CD14-positive monocyte (primary cell): ENCODE measurements at regions not wholly inside any gene's neighbourhood (a gene's known extent, or its start where the extent isn't known, plus 50 kb on each side); places are given as distances from the start of the nearest gene placed in this dataset.

ENCODE experiments used
- DNase-seq, 3 donors: peaks; one replicate each; pipeline ENCODE4 v3.0.0-alpha.2; 2011 to 2022
- H2AFZ ChIP-seq: 2 replicates; pipeline ENCODE4 v1.6.0; 2012; ENCODE audit warnings: mild to moderate bottlenecking, low read depth, low read length, inconsistent platforms; ENCODE audit not compliant: insufficient read depth, poor library complexity, severe bottlenecking
- H3K27ac ChIP-seq, 2 donors: 1 replicate in 1 of 2; 2 replicates in 1 of 2; pipeline ENCODE4 v1.5.1; 2012 to 2013; ENCODE audit warnings: low read length in 2 of 2, control low read depth in 1 of 2, inconsistent platforms in 1 of 2, low read depth in 1 of 2, mild to moderate bottlenecking in 1 of 2
- H3K27me3 ChIP-seq, 2 donors: one replicate each; pipeline versions ENCODE4 v1.6.0 to v1.6.1; 2011 to 2013; ENCODE audit warnings: low read length in 2 of 2; ENCODE audit not compliant: control insufficient read depth in 2 of 2, insufficient read depth in 2 of 2
- H3K36me3 ChIP-seq, 2 donors: replicated peaks in 1 of 2; 1 replicate in 1 of 2; 2 replicates in 1 of 2; pipeline versions ENCODE4 v1.5.1 to v1.6.1; 2012 to 2013; ENCODE audit warnings: low read length in 2 of 2, control low read depth in 1 of 2, inconsistent platforms in 1 of 2, mild to moderate bottlenecking in 1 of 2; ENCODE audit not compliant: insufficient read depth in 2 of 2, control insufficient read depth in 1 of 2
- H3K4me1 ChIP-seq, 2 donors: 1 replicate in 1 of 2; 2 replicates in 1 of 2; pipeline versions ENCODE4 v1.5.1 to v1.6.1; 2012 to 2013; ENCODE audit warnings: low read length in 2 of 2, control low read depth in 1 of 2, inconsistent platforms in 1 of 2, mild to moderate bottlenecking in 1 of 2, moderate library complexity in 1 of 2; ENCODE audit not compliant: insufficient read depth in 2 of 2, control insufficient read depth in 1 of 2
- H3K4me2 ChIP-seq: replicated peaks from 2 replicates; pipeline ENCODE3; 2012; ENCODE audit warnings: low read length, moderate library complexity, mild to moderate bottlenecking; ENCODE audit not compliant: poor library complexity, severe bottlenecking; ENCODE audit errors: extremely low read depth
- H3K4me3 ChIP-seq, 3 experiments: fragments of 200-600 bp in 1 of 3; sonication (generic) in 1 of 3; replicated peaks in 1 of 3; 1 replicate in 2 of 3; 2 replicates in 1 of 3; pipeline ENCODE4 v1.5.1; 2011 to 2013; ENCODE audit warnings: low read length in 3 of 3, mild to moderate bottlenecking in 3 of 3, control low read depth in 2 of 3, low read depth in 2 of 3, inconsistent platforms in 1 of 3, moderate library complexity in 1 of 3
- H3K79me2 ChIP-seq: 2 replicates; pipeline ENCODE4 v1.6.0; 2012; ENCODE audit warnings: mild to moderate bottlenecking, control low read depth, inconsistent platforms, low read length, moderate library complexity; ENCODE audit not compliant: insufficient read depth
- H3K9ac ChIP-seq: 2 replicates; pipeline ENCODE4 v1.6.0; 2017; ENCODE audit warnings: low read length, mild to moderate bottlenecking; ENCODE audit not compliant: insufficient read depth, poor library complexity, severe bottlenecking
- H3K9me3 ChIP-seq, 2 donors: replicated peaks in 1 of 2; 1 replicate in 1 of 2; 2 replicates in 1 of 2; pipeline versions ENCODE4 v1.5.1 to v1.6.1; 2012 to 2013; ENCODE audit warnings: low read length in 2 of 2, control low read depth in 1 of 2; ENCODE audit not compliant: control insufficient read depth in 1 of 2, insufficient read depth in 1 of 2
- H4K20me1 ChIP-seq: 2 replicates; pipeline ENCODE4 v1.6.0; 2012; ENCODE audit warnings: mild to moderate bottlenecking, low read length, control low read depth, moderate library complexity; ENCODE audit not compliant: insufficient read depth
- H3K27ac Mint-ChIP-seq, 7 donors: one replicate each; pipeline ENCODE4 v1.8.0; 2020; ENCODE audit warnings: mild to moderate bottlenecking in 7 of 7, mixed read lengths in 7 of 7, moderate library complexity in 6 of 7, inconsistent platforms in 2 of 7
- H3K27me3 Mint-ChIP-seq, 3 donors: one replicate each; pipeline ENCODE4 v1.8.0; 2021 to 2022; ENCODE audit warnings: low read depth in 3 of 3, mild to moderate bottlenecking in 3 of 3, mixed read lengths in 3 of 3, moderate library complexity in 3 of 3, inconsistent platforms in 1 of 3
- H3K36me3 Mint-ChIP-seq, 2 donors: one replicate each; pipeline ENCODE4 v1.8.0; 2020; ENCODE audit warnings: mixed read lengths in 2 of 2, inconsistent platforms in 1 of 2, mild to moderate bottlenecking in 1 of 2
- H3K4me1 Mint-ChIP-seq: one replicate; pipeline ENCODE4 v1.8.0; 2020; ENCODE audit warnings: mild to moderate bottlenecking, mixed read lengths
- H3K4me3 Mint-ChIP-seq, 2 donors: one replicate each; pipeline ENCODE4 v1.8.0; 2020; ENCODE audit warnings: mild to moderate bottlenecking in 2 of 2, mixed read lengths in 2 of 2, moderate library complexity in 1 of 2
- H3K9me3 Mint-ChIP-seq, 7 donors: one replicate each; pipeline ENCODE4 v1.8.0; 2020 to 2022; ENCODE audit warnings: mixed read lengths in 7 of 7, mild to moderate bottlenecking in 6 of 7, moderate library complexity in 6 of 7, inconsistent platforms in 2 of 7
- WGBS: methylation state at CpG from one replicate; pipeline ENCODE4 v1.1.5; 2013; ENCODE audit warnings: missing lambda C conversion rate; ENCODE audit not compliant: insufficient coverage; 5-methylcytosine and 5-hydroxymethylcytosine counted together
- intact Hi-C, 2 donors: fragments of 100-400 bp; cut with micrococcal nuclease; formaldehyde crosslinking; loops; one replicate each; pipeline versions ENCODE4 v1.15.0 to v1.15.1; 2023
- TF ChIP-seq, protein P1 (sequence below): fragments of 200-600 bp; IDR thresholded peaks from one replicate; pipeline ENCODE4 v1.8.0; 2022; ENCODE audit warnings: antibody characterized with exemption, mild to moderate bottlenecking

DNA sequence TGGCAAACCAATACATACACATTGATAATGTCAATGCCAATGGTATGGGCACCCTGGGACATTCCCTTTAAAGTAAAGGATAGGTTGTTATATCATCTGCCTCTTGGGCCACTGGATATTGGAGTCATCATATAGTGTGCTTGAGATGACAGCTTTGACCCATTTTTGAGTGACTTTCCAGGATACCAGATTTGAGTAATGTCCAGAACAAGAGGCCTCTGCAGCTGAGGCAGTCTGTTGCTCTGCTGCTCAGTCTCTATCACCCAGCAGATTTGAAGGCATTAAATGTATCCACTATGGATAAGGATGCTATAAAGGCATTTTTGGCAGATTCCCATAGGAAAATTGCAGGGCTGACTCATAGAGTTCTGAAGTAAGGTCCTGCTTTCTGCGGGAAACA is 525.6 kb upstream of the SEMA6A start:
- Histone ChIP-seq H3K9ac (no peak overlapping the region), H4K20me1 (no peaks in the 10 kb centered on the region), H3K9me3 (peaks cover 0 to 4% of the 10 kb centered on the region in 2 donors), H3K4me3 (no peak overlapping the region), H3K79me2 (no peaks in the 10 kb centered on the region), H3K36me3 (no peaks in the 10 kb centered on the region), H2AFZ (no peak overlapping the region), H3K27ac (no peak overlapping the region), H3K4me2 (no peak overlapping the region), H3K4me1 (no peaks in the 10 kb centered on the region), H3K27me3 (no peaks in the 10 kb centered on the region)
- H3K4me1 Mint-ChIP-seq, result no peaks in the 10 kb centered on the region
- H3K27ac Mint-ChIP-seq, result no peak overlapping the region
- H3K4me3 Mint-ChIP-seq, result no peak overlapping the region
- intact Hi-C loops, result no loop called here
- peaks cover 0 to 3% (median under 1%) of the 10 kb centered on the region in 7 donors for H3K9me3 Mint-ChIP-seq
- H3K27me3 Mint-ChIP-seq, result no peaks in the 10 kb centered on the region
- TF ChIP-seq, protein P1, sequence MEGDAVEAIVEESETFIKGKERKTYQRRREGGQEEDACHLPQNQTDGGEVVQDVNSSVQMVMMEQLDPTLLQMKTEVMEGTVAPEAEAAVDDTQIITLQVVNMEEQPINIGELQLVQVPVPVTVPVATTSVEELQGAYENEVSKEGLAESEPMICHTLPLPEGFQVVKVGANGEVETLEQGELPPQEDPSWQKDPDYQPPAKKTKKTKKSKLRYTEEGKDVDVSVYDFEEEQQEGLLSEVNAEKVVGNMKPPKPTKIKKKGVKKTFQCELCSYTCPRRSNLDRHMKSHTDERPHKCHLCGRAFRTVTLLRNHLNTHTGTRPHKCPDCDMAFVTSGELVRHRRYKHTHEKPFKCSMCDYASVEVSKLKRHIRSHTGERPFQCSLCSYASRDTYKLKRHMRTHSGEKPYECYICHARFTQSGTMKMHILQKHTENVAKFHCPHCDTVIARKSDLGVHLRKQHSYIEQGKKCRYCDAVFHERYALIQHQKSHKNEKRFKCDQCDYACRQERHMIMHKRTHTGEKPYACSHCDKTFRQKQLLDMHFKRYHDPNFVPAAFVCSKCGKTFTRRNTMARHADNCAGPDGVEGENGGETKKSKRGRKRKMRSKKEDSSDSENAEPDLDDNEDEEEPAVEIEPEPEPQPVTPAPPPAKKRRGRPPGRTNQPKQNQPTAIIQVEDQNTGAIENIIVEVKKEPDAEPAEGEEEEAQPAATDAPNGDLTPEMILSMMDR, result no peak
- DNase-seq, result no peak
- no CpG with 5 or more reads among the region's 1 CpG for WGBS
- H3K36me3 Mint-ChIP-seq, result no peaks in the 10 kb centered on the region

DNA sequence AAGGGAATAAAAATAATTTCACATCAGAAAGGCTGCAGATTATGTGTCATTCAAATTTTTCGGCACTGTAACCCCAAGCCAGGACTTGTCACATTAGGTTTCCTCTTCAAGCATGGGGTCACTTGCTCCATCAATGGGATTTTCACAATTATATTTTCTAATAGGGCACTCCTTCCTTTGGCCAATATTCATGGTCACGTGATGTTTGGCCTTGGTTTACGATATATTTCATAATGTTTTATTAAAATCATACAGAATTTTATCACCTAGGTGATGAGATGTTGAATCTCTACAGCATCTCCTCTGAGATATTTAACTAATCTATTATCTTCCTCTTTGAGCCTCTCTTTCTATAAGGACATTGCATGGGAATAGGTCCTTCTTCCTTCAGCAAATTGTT is 523.5 kb upstream of the SEMA6A start:
- Histone ChIP-seq H3K4me2 (no peak overlapping the region), H4K20me1 (no peaks in the 10 kb centered on the region), H2AFZ (no peak overlapping the region), H3K27ac (no peak overlapping the region), H3K79me2 (no peaks in the 10 kb centered on the region), H3K27me3 (no peaks in the 10 kb centered on the region), H3K4me1 (no peaks in the 10 kb centered on the region), H3K9me3 (peaks cover 14 to 17% of the 10 kb centered on the region in 2 donors), H3K9ac (no peak overlapping the region), H3K4me3 (no peak overlapping the region), H3K36me3 (no peaks in the 10 kb centered on the region)
- Mint-ChIP-seq H3K9me3 (peaks cover 6 to 16% (median 9%) of the 10 kb centered on the region in 7 donors), H3K4me3 (no peak overlapping the region), H3K36me3 (no peaks in the 10 kb centered on the region), H3K27ac (no peak overlapping the region), H3K27me3 (no peaks in the 10 kb centered on the region), H3K4me1 (no peaks in the 10 kb centered on the region)
- WGBS, result no CpG with 5 or more reads among the region's 3 CpGs
- intact Hi-C loops, result no loop called here
- TF ChIP-seq, protein P1, result no peak
- no peak for DNase-seq
